CD14-positive monocyte (primary cell): ENCODE measurements at regions not wholly inside any gene's neighbourhood (a gene's known extent, or its start where the extent isn't known, plus 50 kb on each side); places are given as distances from the start of the nearest gene placed in this dataset.
A peak's percentile ranks its signal among the peaks of the same experiment; 100 is the strongest.
"Not testable (repeated sequence)": the region's sequence is repeated elsewhere in the genome, so short reads cannot be mapped to it uniquely, and the experiment has no call there.

Experiments used
- DNase-seq, 3 donors: peaks; one replicate each; pipeline ENCODE4 v3.0.0-alpha.2; 2011 to 2022
- H2AFZ ChIP-seq: 2 replicates; pipeline ENCODE4 v1.6.0; 2012; ENCODE audit warnings: mild to moderate bottlenecking, low read depth, low read length, inconsistent platforms; ENCODE audit not compliant: insufficient read depth, poor library complexity, severe bottlenecking
- H3K27ac ChIP-seq, 2 donors: 1 replicate in 1 of 2; 2 replicates in 1 of 2; pipeline ENCODE4 v1.5.1; 2012 to 2013; ENCODE audit warnings: low read length in 2 of 2, control low read depth in 1 of 2, inconsistent platforms in 1 of 2, low read depth in 1 of 2, mild to moderate bottlenecking in 1 of 2
- H3K27me3 ChIP-seq, 2 donors: one replicate each; pipeline versions ENCODE4 v1.6.0 to v1.6.1; 2011 to 2013; ENCODE audit warnings: low read length in 2 of 2; ENCODE audit not compliant: control insufficient read depth in 2 of 2, insufficient read depth in 2 of 2
- H3K36me3 ChIP-seq, 2 donors: replicated peaks in 1 of 2; 1 replicate in 1 of 2; 2 replicates in 1 of 2; pipeline versions ENCODE4 v1.5.1 to v1.6.1; 2012 to 2013; ENCODE audit warnings: low read length in 2 of 2, control low read depth in 1 of 2, inconsistent platforms in 1 of 2, mild to moderate bottlenecking in 1 of 2; ENCODE audit not compliant: insufficient read depth in 2 of 2, control insufficient read depth in 1 of 2
- H3K4me1 ChIP-seq, 2 donors: 1 replicate in 1 of 2; 2 replicates in 1 of 2; pipeline versions ENCODE4 v1.5.1 to v1.6.1; 2012 to 2013; ENCODE audit warnings: low read length in 2 of 2, control low read depth in 1 of 2, inconsistent platforms in 1 of 2, mild to moderate bottlenecking in 1 of 2, moderate library complexity in 1 of 2; ENCODE audit not compliant: insufficient read depth in 2 of 2, control insufficient read depth in 1 of 2
- H3K4me2 ChIP-seq: replicated peaks from 2 replicates; pipeline ENCODE3; 2012; ENCODE audit warnings: low read length, moderate library complexity, mild to moderate bottlenecking; ENCODE audit not compliant: poor library complexity, severe bottlenecking; ENCODE audit errors: extremely low read depth
- H3K4me3 ChIP-seq, 3 experiments: fragments of 200-600 bp in 1 of 3; sonication (generic) in 1 of 3; replicated peaks in 1 of 3; 1 replicate in 2 of 3; 2 replicates in 1 of 3; pipeline ENCODE4 v1.5.1; 2011 to 2013; ENCODE audit warnings: low read length in 3 of 3, mild to moderate bottlenecking in 3 of 3, control low read depth in 2 of 3, low read depth in 2 of 3, inconsistent platforms in 1 of 3, moderate library complexity in 1 of 3
- H3K79me2 ChIP-seq: 2 replicates; pipeline ENCODE4 v1.6.0; 2012; ENCODE audit warnings: mild to moderate bottlenecking, control low read depth, inconsistent platforms, low read length, moderate library complexity; ENCODE audit not compliant: insufficient read depth
- H3K9ac ChIP-seq: 2 replicates; pipeline ENCODE4 v1.6.0; 2017; ENCODE audit warnings: low read length, mild to moderate bottlenecking; ENCODE audit not compliant: insufficient read depth, poor library complexity, severe bottlenecking
- H3K9me3 ChIP-seq, 2 donors: replicated peaks in 1 of 2; 1 replicate in 1 of 2; 2 replicates in 1 of 2; pipeline versions ENCODE4 v1.5.1 to v1.6.1; 2012 to 2013; ENCODE audit warnings: low read length in 2 of 2, control low read depth in 1 of 2; ENCODE audit not compliant: control insufficient read depth in 1 of 2, insufficient read depth in 1 of 2
- H4K20me1 ChIP-seq: 2 replicates; pipeline ENCODE4 v1.6.0; 2012; ENCODE audit warnings: mild to moderate bottlenecking, low read length, control low read depth, moderate library complexity; ENCODE audit not compliant: insufficient read depth
- H3K27ac Mint-ChIP-seq, 7 donors: one replicate each; pipeline ENCODE4 v1.8.0; 2020; ENCODE audit warnings: mild to moderate bottlenecking in 7 of 7, mixed read lengths in 7 of 7, moderate library complexity in 6 of 7, inconsistent platforms in 2 of 7
- H3K27me3 Mint-ChIP-seq, 3 donors: one replicate each; pipeline ENCODE4 v1.8.0; 2021 to 2022; ENCODE audit warnings: low read depth in 3 of 3, mild to moderate bottlenecking in 3 of 3, mixed read lengths in 3 of 3, moderate library complexity in 3 of 3, inconsistent platforms in 1 of 3
- H3K36me3 Mint-ChIP-seq, 2 donors: one replicate each; pipeline ENCODE4 v1.8.0; 2020; ENCODE audit warnings: mixed read lengths in 2 of 2, inconsistent platforms in 1 of 2, mild to moderate bottlenecking in 1 of 2
- H3K4me1 Mint-ChIP-seq: one replicate; pipeline ENCODE4 v1.8.0; 2020; ENCODE audit warnings: mild to moderate bottlenecking, mixed read lengths
- H3K4me3 Mint-ChIP-seq, 2 donors: one replicate each; pipeline ENCODE4 v1.8.0; 2020; ENCODE audit warnings: mild to moderate bottlenecking in 2 of 2, mixed read lengths in 2 of 2, moderate library complexity in 1 of 2
- H3K9me3 Mint-ChIP-seq, 7 donors: one replicate each; pipeline ENCODE4 v1.8.0; 2020 to 2022; ENCODE audit warnings: mixed read lengths in 7 of 7, mild to moderate bottlenecking in 6 of 7, moderate library complexity in 6 of 7, inconsistent platforms in 2 of 7
- WGBS: methylation state at CpG from one replicate; pipeline ENCODE4 v1.1.5; 2013; ENCODE audit warnings: missing lambda C conversion rate; ENCODE audit not compliant: insufficient coverage; 5-methylcytosine and 5-hydroxymethylcytosine counted together
- intact Hi-C, 2 donors: fragments of 100-400 bp; cut with micrococcal nuclease; formaldehyde crosslinking; loops; one replicate each; pipeline versions ENCODE4 v1.15.0 to v1.15.1; 2023
- TF ChIP-seq, protein P1 (sequence below): fragments of 200-600 bp; IDR thresholded peaks from one replicate; pipeline ENCODE4 v1.8.0; 2022; ENCODE audit warnings: antibody characterized with exemption, mild to moderate bottlenecking

GRCh38 chr18:40250236-40250635 is 1704.8 kb upstream of the PIK3C3 start:
- no peak for DNase-seq
- Histone ChIP-seq H3K79me2 (no peaks in the 10 kb centered on the region), H3K9me3 (no peaks in the 10 kb centered on the region), H4K20me1 (no peaks in the 10 kb centered on the region), H3K4me2 (no peak overlapping the region), H2AFZ (no peak overlapping the region), H3K27me3 (no peaks in the 10 kb centered on the region), H3K4me3 (no peak overlapping the region), H3K27ac (no peak overlapping the region), H3K36me3 (no peaks in the 10 kb centered on the region), H3K9ac (no peak overlapping the region), H3K4me1 (no peaks in the 10 kb centered on the region)
- Mint-ChIP-seq H3K4me1 (no peaks in the 10 kb centered on the region), H3K27ac (no peak overlapping the region), H3K27me3 (no peaks in the 10 kb centered on the region), H3K9me3 (peaks cover 0 to 9% (median 3%) of the 10 kb centered on the region in 7 donors), H3K36me3 (no peaks in the 10 kb centered on the region), H3K4me3 (no peak overlapping the region)
- intact Hi-C loops = no loop called here
- WGBS = 83% methylated on average over 1 of the region's 1 CpG
- TF ChIP-seq, protein P1, sequence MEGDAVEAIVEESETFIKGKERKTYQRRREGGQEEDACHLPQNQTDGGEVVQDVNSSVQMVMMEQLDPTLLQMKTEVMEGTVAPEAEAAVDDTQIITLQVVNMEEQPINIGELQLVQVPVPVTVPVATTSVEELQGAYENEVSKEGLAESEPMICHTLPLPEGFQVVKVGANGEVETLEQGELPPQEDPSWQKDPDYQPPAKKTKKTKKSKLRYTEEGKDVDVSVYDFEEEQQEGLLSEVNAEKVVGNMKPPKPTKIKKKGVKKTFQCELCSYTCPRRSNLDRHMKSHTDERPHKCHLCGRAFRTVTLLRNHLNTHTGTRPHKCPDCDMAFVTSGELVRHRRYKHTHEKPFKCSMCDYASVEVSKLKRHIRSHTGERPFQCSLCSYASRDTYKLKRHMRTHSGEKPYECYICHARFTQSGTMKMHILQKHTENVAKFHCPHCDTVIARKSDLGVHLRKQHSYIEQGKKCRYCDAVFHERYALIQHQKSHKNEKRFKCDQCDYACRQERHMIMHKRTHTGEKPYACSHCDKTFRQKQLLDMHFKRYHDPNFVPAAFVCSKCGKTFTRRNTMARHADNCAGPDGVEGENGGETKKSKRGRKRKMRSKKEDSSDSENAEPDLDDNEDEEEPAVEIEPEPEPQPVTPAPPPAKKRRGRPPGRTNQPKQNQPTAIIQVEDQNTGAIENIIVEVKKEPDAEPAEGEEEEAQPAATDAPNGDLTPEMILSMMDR = no peak

- H3K27ac Mint-ChIP-seq = no peak overlapping the region
- H3K36me3 ChIP-seq = no peaks in the 10 kb centered on the region
- no peaks in the 10 kb centered on the region for H3K27me3 Mint-ChIP-seq
- H3K9ac ChIP-seq = no peak overlapping the region
- no peaks in the 10 kb centered on the region for H3K4me1 ChIP-seq
- TF ChIP-seq, protein P1 = no peak
- H3K27ac ChIP-seq = no peak overlapping the region
- no peaks in the 10 kb centered on the region for H3K4me1 Mint-ChIP-seq
- peaks cover 0 to 14% (median 3%) of the 10 kb centered on the region in 7 donors for H3K9me3 Mint-ChIP-seq
- no peak overlapping the region for H3K4me2 ChIP-seq
- intact Hi-C loops = no loop called here
- no peak for DNase-seq
- no peaks in the 10 kb centered on the region for H3K79me2 ChIP-seq
- no peaks in the 10 kb centered on the region for H3K36me3 Mint-ChIP-seq
- H3K4me3 ChIP-seq = no peak overlapping the region
- H3K27me3 ChIP-seq = no peaks in the 10 kb centered on the region
- no peak overlapping the region for H2AFZ ChIP-seq
- no CpG with 5 or more reads among the region's 3 CpGs for whole genome bisulfite sequencing
- no peaks in the 10 kb centered on the region for H3K9me3 ChIP-seq
- no peaks in the 10 kb centered on the region for H4K20me1 ChIP-seq
- no peak overlapping the region for H3K4me3 Mint-ChIP-seq
These were observed 1705.5 kb upstream of the PIK3C3 start for GRCh38 chr18:40249390-40250080.

GRCh38 chr18:40245612-40246011 is 1709.4 kb upstream of the PIK3C3 start:
- 31% methylated on average over 3 of the region's 5 CpGs for WGBS
- H3K27ac ChIP-seq, H3K9ac ChIP-seq, H3K36me3 ChIP-seq, H2AFZ ChIP-seq, H3K4me2 ChIP-seq, H3K27me3 ChIP-seq, H3K4me3 Mint-ChIP-seq, DNase-seq, H3K4me3 ChIP-seq, H3K9me3 ChIP-seq, H4K20me1 ChIP-seq, intact Hi-C loops, H3K79me2 ChIP-seq, H3K36me3 Mint-ChIP-seq, H3K4me1 Mint-ChIP-seq, H3K27me3 Mint-ChIP-seq, H3K4me1 ChIP-seq: not testable (repeated sequence)
- Mint-ChIP-seq H3K27ac (peak overlapping the region in 1 of 7 donors; percentile 41), H3K9me3 (peaks cover 0 to 14% (median 2%) of the 10 kb centered on the region in 7 donors)
